Kasumi-1 (cell line): ENCODE measurements at regions not wholly inside any gene's neighbourhood (a gene's known extent, or its start where the extent isn't known, plus 50 kb on each side); places are given as distances from the start of the nearest gene placed in this dataset.
"Not testable (repeated sequence)": the region's sequence is repeated elsewhere in the genome, so short reads cannot be mapped to it uniquely, and the experiment has no call there.

Source experiments
- DNase-seq, 2 experiments: peaks; one replicate each; lab custom pipeline; 2025; lab: John Stamatoyannopoulos, UW

DNA sequence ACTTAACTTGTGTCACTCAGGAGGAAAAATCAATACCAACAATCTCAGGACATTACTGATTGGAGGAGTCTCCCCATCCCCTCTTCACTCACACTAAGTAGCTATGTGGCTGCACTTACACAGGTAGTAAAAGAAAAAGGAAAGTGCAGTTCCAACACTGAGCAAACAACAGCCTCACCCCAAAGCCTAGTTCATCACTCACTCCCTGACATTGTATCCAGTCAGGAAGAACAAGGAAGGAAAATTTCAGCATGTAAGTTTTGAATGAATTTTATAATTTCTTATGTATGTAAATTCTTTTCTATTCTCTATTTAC, 273.4 kb downstream of the IGSF11 start:
- DNase-seq: no peak

DNA sequence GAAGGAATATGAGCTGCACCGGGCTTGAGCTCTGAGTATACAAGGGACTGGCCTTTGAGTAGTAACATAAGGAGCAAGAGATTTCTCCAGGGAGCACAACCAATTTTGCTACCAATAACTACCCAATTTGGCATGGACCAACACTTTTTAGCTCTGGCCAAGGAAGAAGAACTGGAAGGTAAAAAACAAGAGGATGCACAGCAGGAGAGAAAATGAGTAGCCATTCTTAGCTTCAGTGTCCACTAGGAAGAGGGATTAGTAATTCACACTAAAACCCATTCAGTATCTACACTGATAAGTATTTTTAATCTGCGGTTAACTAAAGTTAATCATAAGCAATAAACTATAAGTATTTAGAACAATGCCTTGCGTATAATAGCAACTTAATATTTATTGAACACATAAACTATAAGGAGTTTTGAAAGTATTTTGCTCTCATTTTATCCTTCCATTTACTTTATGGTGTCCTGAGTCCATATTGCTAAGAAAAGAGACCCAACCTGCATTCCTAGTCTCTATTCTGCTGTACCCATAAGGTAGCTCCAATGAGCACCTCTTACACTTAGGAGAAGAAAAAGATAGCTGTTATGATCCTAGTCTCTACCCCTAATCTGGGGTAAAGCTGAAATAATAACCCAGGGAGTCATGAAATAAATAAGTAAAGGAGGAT, 268.9 kb downstream of the IGSF11 start:
- no peak for DNase-seq

DNA sequence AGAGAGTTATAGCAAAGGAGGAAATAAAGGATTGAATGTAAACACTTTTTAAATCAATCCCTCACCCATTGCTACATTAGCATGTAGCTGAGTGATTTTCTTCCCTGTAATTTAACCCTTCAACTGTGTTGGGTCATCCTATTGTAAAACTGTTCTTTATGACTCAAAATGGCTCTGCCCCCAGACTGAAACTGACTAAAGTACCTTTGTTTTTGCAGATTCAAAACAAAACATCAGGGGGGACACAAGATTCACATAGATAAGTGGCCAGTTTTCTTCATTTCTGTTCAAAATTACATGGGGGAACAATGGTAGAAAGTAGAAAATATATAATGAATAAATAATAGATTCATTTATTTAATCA, 268.4 kb downstream of the IGSF11 start:
- no peak for DNase-seq

DNA sequence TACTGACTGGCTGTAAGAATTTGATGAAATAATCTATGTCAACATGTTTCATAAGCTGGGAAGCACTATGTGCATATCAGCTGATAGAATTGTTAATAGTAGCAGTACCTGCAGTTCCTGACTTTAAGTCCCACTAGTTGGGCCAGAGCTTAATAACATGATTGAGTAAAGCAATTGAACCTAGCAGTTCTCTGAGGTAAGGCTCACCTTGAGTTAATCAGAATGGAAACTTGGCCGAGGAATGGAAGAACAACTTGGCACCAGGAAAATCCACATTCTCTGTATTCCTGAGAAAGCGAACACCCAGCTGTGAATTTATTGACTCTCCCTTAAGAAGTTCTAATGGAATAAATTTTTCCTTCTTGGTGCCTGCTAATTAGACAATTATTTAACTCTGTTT, 262.6 kb downstream of the IGSF11 start:
- peak in 1 of 2 experiments; percentile 53 for DNase-seq

DNA sequence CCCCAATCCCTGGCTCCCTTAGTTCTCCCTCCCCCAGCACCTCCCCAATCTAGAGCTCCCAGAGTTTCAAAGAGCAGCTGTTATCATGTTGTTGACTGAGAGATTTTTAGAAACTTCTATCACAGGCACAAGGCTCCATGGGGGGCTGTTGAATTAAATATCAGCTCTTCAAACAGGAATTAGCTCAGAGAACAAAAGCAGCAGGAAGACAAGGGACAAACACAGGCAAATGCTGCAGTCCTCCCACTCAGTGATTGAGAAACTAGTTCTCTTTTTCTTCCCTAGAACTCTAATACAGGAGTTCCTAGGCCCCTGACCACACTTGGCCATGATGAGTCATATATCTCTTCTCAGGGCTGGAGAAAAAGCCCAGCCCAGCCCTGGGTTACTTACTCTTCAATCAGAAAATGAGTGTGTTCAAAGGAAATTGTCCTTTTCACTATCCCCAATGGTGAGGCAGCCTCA, 262.1 kb downstream of the IGSF11 start:
- peak; percentile 98 for DNase-seq

DNA sequence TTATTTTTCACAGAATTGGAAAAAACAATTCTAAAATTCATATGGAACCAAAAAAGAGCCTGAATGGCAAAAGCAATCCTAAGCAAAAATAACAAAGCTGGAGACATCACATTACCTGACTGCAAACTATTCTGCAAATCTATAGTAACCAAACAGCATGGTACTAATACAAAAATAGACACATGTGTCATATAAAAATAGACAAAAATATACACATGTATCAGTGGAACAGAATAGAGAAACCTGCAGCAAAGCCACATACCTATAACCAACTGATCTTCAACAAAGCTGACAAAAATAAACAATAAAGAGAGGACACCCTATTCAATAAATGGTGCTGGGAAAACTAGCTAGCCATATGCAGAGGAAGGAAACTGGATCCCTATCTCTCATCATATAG, 259.6 kb downstream of the IGSF11 start:
- DNase-seq: no peak

DNA sequence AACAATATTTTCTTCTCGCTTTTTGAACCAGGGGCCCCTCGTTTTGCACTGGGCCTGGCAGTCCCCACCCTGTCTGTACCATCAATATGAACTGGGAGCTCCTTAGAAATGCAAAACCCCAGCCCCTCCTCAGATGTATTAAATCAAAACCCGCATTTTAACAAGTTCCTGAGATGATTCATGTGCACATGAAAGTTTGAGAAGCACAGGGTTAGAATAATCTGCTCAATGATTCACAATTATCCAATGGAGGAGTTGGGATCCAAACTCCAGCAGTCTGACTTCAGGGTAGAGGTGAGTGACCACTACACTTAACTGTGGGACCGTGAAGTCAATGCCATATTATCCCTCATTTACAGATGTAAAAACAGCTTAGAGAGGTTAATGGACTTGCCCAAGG, 256.4 kb downstream of the IGSF11 start:
- DNase-seq: no peak

DNA sequence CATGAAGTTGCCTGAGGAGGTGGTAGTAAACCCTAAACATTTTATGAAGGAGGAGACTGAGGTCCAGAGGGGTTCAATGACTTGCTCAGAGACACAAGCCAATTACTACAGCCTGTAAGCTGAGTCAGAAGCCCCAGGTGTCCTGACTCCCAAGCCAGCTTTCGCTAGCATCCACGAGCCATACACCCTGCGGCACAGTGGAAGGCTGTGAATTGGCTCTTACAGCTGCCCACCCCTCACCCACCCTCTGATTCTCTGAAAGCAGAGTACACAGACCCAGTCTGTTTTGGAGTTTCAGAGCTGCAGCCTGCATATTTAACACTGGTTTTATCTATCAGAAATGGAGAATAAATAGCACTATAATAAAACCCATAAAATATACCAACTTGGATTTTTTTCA, 253.4 kb downstream of the IGSF11 start:
- no peak for DNase-seq

DNA sequence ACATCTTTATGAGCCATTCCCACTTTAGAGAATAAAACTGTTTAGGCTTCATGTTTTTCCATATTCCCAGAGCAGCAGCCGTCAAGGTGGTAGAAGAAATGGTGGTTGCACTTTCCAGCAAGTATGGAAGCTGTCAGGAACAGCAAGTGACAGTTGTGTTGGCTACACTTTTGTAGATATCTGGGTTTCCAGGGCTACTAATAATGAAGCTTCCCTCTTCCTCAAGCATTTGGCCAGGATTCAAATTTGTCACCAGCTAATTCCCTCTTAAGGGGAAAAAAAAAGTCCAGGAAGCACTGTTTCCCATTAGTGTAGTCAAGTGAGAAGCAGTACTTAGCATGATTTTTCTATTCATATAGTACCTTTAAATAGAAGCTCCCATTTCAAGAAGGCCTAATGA, 252.8 kb downstream of the IGSF11 start:
- DNase-seq: no peak

DNA sequence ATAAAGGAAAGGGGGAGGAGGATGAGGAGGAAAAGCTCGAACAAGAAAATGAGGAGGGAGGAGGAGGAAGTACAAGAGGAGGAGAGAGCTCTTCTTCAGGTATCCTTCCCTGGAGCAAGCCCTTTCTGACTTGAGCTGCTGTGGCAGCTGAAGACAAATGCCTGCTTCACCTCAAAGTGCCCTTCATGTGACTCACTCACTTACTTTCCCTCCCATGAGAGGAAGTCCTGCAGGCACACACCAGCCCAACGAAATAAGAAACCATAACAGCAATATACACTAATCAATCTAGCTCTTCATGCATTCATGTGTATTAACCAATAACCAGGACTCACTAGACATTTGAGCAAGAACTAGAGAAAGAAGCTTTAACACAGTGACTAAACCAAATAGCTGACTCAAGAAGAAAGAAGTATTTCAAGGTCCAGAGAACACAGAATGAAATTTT, 251.9 kb downstream of the IGSF11 start:
- peak; percentile 30 to 52 for DNase-seq

DNA sequence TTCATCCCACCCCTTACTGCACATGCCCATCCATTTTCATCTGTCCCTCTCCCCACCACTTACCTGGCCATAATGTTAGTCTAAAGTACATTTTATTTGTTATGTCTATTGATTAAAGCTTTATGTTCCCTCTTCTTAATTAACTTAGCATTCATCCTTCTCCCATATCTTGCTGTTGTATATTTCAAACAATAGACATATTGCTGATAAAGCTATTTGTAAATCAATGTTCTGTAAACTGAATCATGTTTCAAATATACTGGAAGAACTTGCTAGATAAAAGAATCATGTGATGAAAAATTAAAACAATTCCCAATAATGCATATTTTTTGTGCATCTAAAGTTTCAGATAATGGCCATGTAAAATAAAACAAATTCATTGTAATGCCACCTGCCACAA, 249.2 kb downstream of the IGSF11 start:
- DNase-seq: no peak

DNA sequence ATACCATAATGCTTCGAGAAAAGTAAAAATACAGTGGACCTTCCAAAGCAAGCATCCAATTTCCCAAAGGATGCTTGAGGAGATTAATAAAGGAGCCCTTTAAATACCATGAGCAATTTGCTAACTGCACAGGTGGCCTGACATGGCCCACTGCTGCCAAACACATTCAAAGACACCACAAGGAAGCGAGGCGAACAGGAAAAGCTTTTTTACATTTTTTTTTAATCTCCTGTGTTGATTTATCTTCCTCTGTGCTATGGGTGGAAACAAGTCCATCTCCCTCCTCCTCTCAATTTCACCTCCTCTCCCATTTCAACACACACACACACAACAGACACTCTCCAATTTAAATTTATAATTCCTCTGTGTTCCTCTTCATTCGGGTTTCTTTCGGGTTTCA, 243.4 kb downstream of the IGSF11 start:
- DNase-seq: no peak

DNA sequence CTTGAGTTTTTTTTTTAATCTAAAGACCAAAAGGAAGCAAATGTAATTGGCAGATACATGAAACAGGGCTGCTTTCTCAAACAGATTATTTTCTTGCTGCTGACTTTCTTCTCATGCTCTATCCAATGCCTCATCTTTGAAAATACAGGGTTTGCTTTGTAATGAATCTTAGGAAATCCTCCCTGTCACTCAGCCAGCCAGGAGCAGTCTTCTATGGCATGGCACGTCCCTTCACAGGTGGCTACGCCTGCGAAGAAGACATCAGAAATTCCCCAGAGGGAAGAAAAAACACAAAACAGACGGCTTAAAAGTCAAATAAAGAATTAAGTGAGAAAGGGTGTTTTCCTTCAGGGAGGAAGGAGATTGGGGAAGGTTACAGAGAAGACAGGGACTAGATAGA, 242.5 kb downstream of the IGSF11 start:
- DNase-seq: no peak

DNA sequence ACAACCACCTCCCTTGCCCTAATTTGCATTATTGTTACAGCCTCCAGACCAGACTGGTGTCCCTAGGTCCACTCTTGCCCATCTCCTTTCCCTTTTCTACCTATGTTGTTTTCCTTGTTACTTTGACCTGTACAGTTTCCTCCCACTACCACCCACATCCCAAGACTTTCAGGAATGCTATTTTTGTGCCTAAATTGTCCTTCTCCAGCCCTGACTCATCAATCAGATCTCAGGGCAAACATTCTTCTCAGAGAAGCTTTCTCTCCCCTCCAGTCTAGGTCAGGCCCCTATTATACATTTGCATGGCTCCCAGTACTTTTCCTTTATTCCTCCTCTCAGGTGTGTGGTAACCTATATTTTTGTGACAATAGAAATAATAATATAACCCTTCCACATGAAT, 241.5 kb downstream of the IGSF11 start:
- no peak for DNase-seq

DNA sequence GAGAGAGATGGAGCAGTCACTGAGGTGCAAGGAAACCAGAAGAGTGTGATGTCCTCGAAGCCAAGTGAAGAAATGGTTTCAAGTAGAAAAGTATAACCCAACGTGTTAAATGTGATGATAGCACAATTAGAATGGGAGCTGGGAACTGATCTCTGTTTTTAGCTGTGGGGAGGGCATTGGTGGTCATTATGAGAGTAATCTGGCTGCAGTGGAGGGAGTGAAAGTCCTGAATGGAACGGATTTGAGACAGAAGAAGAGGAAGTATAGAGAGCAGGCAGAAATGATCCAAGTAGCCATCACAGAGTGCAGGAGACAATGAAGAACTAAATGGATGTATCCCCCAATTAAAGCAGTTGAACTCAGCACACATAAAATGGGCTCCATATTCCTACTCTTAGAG, 235.3 kb downstream of the IGSF11 start:
- DNase-seq: no peak

DNA sequence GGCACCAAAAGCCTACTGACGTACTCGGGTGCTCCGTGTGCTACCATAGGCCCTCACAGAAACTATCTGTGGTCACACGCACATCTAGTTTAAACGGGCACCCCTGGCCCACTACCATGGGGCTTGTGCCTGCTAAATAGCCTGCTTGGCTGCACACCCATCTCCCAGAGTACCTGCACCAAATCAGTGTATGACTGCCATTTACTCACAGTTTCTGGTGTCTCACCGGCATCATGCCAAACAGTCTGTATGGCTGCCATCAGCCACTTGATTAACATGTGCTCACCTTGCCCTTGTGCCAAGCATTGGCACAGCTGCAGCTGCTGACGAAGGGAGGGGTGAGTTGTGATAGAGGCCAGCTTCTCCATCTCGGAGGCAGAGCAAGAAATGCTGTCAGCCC, 232.7 kb downstream of the IGSF11 start:
- DNase-seq: no peak

DNA sequence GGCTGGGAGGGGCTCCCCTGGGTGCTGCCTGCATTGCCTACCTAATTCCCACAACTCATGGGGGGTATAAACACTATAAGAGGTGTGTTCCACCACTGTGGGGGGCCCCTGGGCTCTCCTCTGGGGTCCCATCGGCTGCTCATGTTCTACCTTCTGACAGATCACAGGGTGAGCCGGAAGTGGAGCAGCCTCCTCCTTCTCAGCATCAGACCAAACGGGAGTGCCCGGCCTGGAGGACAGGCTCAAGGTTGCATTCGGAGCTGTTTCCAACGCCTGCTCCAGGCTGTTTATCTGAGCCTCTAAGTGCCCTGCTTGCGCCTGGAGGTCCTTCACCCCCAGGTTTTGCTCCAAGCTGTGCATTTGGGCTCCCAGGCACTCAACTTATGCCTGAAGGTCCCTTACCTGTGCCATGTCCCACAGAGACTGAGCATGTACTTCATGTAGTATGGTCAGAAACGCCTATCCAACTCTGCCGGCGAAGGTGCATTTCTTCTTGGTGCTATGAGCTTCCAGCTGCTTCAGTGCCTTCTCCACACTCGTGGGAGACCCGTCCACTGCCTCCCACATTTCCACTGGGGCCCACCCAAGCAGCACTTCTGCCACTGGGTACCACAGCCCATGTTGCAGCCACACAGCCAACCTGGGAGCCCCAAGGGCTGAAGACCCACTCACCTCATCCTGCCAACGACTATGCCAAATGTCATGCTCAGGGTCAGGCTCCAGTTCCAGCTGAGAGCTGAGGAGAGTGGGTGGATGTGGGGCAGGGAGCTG, 232.1 kb downstream of the IGSF11 start:
- DNase-seq: no peak

DNA sequence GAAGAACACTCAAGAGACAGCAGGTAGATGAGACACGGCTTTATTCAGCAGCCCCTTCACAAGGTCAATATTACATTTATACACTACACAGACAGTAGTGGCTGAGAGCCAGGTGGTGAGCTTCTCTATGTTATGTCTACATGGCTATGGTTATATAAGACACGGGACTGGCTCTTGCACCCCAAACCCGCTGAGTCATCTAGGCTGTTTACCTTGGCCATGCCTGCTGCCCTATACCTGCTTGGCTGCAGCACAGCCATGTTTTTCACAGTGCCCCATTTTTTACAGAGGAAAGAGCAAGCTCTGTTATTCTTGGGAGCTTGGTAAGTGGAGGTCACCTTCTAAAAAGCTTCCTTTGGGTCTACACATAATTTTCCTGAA, 231.6 kb downstream of the IGSF11 start:
- no peak for DNase-seq

DNA sequence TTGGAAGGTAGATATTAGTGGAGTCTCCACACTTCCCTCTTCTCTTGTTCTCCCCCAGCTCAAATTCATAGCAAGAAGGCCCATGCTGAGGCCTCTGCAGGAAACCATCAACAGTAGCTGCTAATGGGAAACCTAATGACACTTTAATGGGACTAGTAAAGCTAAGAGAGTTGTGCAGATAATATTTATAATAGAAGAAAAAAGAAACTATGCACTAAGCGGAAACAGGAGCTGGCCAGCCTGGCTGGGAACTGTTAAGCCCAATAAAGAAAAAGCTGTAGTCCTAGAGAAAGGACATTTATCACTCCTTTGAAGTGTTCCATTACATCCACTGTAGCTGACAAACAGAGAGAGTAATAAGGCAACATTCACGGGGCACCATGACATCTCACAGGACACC, 229.6 kb downstream of the IGSF11 start:
- DNase-seq: no peak

DNA sequence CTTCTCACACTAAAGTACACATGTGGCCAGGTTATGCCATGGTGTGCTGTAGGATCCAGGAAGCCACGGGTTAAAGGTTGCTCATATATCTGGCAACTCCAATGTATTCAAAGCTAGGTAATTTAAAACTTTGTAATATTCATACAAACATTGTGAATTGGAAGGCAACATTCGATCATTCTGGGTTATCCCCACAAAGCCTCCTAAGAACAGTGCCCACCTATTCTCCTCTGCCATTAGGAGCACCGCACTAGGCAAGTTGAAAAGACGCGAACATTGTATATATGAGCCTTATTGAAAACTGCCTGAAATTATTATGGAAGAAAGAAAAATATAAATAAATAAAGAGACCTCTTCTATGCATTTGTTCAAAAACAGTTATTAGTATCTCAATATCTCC, 228.2 kb downstream of the IGSF11 start:
- no peak for DNase-seq

DNA sequence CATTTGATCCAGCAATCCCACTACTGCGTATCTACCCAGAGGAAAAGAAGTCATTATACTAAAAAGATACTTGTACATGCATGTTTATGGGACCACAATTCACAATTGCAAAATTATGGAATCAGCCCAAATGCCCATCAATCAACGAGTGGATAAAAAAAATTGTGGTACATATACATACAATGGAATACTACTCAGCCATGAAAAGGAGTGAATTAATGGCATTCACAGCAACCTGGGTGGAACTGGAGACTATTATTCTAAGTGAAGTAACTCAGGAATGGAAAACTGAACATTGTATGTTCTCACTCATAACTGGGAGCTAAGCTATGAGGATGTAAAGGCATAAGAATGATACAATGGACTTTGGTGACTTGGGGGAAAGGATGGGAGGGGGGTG, 227.3 kb downstream of the IGSF11 start:
- not testable (repeated sequence) for DNase-seq

DNA sequence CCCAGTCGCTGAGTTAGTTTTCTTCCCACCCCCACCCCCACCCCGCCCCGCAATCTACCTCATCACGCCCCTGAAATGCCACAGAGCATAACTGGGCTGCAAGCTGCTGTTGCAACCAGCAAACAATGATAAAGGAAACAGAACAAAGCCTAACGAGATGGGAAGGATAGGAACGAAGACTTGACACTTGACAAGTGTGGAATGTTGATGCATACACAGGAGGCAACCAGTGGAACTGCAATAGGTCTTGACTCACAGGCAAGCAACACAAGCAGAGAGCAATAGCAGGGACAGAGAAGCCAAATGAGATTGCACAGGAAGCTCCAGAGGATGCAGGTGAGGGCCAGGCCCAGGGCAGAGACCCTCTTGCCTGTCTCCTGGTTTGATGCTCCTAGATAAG, 225.9 kb downstream of the IGSF11 start:
- no peak for DNase-seq

DNA sequence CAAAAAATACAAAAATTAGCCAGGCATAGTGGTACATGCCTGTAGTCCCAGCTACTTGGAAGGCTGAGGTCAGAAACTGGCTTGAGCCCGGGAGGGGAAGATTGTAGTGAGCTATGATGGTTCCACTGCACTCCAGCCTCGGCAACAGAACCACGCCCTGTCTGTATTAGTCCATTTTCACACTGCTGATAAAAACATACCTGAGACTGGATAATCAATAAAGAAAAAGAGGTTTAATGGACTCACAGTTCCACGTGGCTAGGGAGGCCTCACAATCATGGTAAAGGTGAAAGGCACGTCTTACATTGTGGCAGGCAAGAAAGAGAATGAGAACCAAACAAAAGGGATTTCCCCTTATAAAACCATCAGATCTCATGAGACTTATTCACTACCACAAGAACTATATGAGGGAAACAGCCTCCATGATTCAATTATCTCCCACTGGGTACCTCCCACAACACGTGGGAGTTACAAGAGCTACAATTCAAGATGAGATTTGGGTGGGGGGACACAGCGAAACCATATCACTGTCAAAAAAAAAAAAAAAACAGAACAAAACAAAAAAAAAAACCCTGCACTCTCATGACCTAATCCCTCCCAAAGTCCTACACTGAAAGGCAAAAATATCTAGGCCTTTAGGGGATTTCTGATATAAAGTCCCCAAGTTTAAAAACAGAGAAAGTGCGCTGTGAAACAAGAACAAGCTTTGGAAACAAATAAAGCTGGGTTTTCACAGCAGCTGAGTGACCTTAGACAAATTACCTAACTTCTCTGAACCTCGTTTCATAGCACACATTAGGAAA, 224.7 kb downstream of the IGSF11 start:
- DNase-seq: no peak
